ENCODE measurements at regions not wholly inside any gene's neighbourhood (a gene's known extent, or its start where the extent isn't known, plus 50 kb on each side); places are given as distances from the start of the nearest gene placed in this dataset.

- TF ChIP-seq CTCF (IDR thresholded peaks at IDR 0.05) = no peak
- TF ChIP-seq ZFX (IDR thresholded peaks at IDR 0.05; ENCODE audit: borderline replicate concordance) = no peak
These were observed 122.1 kb upstream of the FBXL17 start for GRCh38 chr5:108503986-108504385.

Data from 22Rv1 (cell line).